ENCODE measurements at regions not wholly inside any gene's neighbourhood (a gene's known extent, or its start where the extent isn't known, plus 50 kb on each side); places are given as distances from the start of the nearest gene placed in this dataset.

DNA sequence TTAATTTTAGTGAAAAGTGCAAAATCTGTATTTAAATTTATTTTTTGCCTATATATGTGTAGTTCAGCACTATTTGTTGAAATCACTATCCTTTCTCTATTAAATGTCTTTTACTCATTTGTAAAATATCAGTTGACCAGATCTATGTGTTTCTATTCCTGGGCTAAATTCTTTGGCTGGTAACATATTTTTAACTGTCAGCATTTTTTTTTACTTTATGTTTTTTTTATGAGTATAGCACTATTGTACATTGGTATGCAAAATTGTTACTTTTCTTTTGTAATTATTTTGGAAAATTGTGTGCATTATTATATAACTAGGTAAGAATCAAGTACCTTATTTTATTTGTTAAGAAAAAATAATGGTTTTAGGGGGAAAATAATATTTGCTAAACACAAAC lies 582.8 kb upstream of the ADGRB3 start:
- CTCF ChIA-PET, result no interaction called here
- no peak overlapping the region for H3K4me3 ChIP-seq (ENCODE audit: low read depth, low read length)
- H3K4me1 ChIP-seq (ENCODE audit: control insufficient read depth, insufficient read depth, low read length), result no peaks in the 10 kb centered on the region
- no peaks in the 10 kb centered on the region for H3K36me3 ChIP-seq (ENCODE audit: control insufficient read depth in 2 of 2, insufficient read depth in 1 of 2, low read length in 2 of 2)
- no peak overlapping the region for H3K27ac ChIP-seq (ENCODE audit: extremely low read depth, low read depth, low read length)
- POLR2A ChIA-PET, result no interaction called here
- H3K9me3 ChIP-seq (ENCODE audit: control insufficient read depth, insufficient read depth, low read depth, low read length), result no peaks in the 10 kb centered on the region
- TF ChIP-seq, protein P1, sequence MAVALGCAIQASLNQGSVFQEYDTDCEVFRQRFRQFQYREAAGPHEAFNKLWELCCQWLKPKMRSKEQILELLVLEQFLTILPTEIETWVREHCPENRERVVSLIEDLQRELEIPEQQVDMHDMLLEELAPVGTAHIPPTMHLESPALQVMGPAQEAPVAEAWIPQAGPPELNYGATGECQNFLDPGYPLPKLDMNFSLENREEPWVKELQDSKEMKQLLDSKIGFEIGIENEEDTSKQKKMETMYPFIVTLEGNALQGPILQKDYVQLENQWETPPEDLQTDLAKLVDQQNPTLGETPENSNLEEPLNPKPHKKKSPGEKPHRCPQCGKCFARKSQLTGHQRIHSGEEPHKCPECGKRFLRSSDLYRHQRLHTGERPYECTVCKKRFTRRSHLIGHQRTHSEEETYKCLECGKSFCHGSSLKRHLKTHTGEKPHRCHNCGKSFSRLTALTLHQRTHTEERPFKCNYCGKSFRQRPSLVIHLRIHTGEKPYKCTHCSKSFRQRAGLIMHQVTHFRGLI (tag by site-specific recombination; IDR thresholded peaks at IDR 0.05), result no peak
- TF ChIP-seq, protein P2, sequence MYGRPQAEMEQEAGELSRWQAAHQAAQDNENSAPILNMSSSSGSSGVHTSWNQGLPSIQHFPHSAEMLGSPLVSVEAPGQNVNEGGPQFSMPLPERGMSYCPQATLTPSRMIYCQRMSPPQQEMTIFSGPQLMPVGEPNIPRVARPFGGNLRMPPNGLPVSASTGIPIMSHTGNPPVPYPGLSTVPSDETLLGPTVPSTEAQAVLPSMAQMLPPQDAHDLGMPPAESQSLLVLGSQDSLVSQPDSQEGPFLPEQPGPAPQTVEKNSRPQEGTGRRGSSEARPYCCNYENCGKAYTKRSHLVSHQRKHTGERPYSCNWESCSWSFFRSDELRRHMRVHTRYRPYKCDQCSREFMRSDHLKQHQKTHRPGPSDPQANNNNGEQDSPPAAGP (tag by site-specific recombination; IDR thresholded peaks at IDR 0.05), result no peak
- no peak for TF ChIP-seq ZIC2 (tag by site-specific recombination; IDR thresholded peaks at IDR 0.05)
- TF ChIP-seq BCL11B (tag by site-specific recombination; IDR thresholded peaks at IDR 0.05; ENCODE audit: low read depth), result no peak
- no peak for TF ChIP-seq ZNF391 (tag by site-specific recombination; IDR thresholded peaks at IDR 0.05; ENCODE audit: borderline replicate concordance, low read depth)
- TF ChIP-seq, protein P3, sequence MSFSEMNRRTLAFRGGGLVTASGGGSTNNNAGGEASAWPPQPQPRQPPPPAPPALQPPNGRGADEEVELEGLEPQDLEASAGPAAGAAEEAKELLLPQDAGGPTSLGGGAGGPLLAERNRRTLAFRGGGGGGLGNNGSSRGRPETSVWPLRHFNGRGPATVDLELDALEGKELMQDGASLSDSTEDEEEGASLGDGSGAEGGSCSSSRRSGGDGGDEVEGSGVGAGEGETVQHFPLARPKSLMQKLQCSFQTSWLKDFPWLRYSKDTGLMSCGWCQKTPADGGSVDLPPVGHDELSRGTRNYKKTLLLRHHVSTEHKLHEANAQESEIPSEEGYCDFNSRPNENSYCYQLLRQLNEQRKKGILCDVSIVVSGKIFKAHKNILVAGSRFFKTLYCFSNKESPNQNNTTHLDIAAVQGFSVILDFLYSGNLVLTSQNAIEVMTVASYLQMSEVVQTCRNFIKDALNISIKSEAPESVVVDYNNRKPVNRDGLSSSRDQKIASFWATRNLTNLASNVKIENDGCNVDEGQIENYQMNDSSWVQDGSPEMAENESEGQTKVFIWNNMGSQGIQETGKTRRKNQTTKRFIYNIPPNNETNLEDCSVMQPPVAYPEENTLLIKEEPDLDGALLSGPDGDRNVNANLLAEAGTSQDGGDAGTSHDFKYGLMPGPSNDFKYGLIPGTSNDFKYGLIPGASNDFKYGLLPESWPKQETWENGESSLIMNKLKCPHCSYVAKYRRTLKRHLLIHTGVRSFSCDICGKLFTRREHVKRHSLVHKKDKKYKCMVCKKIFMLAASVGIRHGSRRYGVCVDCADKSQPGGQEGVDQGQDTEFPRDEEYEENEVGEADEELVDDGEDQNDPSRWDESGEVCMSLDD (tag by site-specific recombination; IDR thresholded peaks at IDR 0.05), result no peak

DNA sequence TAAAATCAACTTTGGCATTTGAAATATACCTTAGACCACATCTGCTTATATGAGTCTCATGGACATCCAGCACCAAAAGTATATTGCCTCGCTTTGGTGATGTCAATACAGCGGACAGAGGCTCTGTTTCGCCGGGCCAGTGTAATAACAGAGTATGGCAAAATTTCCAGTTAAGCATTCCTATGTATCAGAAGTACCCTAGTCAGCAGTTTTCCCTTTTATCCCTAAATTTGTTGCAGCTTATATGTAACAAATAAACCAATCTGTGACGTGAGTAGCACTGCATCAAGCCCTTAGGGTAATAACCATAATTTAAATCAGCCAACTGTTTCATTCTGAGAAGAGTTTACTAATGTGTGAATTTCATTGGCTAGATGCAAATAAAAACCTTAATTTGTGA lies 585.5 kb upstream of the ADGRB3 start:
- TF ChIP-seq, protein P4, sequence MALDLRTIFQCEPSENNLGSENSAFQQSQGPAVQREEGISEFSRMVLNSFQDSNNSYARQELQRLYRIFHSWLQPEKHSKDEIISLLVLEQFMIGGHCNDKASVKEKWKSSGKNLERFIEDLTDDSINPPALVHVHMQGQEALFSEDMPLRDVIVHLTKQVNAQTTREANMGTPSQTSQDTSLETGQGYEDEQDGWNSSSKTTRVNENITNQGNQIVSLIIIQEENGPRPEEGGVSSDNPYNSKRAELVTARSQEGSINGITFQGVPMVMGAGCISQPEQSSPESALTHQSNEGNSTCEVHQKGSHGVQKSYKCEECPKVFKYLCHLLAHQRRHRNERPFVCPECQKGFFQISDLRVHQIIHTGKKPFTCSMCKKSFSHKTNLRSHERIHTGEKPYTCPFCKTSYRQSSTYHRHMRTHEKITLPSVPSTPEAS (tag by site-specific recombination; IDR thresholded peaks at IDR 0.05), result no peak
- TF ChIP-seq, protein P5, sequence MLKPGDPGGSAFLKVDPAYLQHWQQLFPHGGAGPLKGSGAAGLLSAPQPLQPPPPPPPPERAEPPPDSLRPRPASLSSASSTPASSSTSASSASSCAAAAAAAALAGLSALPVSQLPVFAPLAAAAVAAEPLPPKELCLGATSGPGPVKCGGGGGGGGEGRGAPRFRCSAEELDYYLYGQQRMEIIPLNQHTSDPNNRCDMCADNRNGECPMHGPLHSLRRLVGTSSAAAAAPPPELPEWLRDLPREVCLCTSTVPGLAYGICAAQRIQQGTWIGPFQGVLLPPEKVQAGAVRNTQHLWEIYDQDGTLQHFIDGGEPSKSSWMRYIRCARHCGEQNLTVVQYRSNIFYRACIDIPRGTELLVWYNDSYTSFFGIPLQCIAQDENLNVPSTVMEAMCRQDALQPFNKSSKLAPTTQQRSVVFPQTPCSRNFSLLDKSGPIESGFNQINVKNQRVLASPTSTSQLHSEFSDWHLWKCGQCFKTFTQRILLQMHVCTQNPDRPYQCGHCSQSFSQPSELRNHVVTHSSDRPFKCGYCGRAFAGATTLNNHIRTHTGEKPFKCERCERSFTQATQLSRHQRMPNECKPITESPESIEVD (tag by site-specific recombination; IDR thresholded peaks at IDR 0.05), result no peak
- TF ChIP-seq ZNF596 (tag by site-specific recombination; IDR thresholded peaks at IDR 0.05) (no peak), ZNF248 (tag by site-specific recombination; IDR thresholded peaks at IDR 0.05) (no peak), WT1 (tag by site-specific recombination; IDR thresholded peaks at IDR 0.05) (no peak), ZNF548 (tag by site-specific recombination; IDR thresholded peaks at IDR 0.05) (no peak), YY2 (tag by site-specific recombination; IDR thresholded peaks at IDR 0.05) (no peak), ZNF621 (tag by site-specific recombination; IDR thresholded peaks at IDR 0.05) (no peak), OVOL3 (tag by site-specific recombination; IDR thresholded peaks at IDR 0.05) (no peak), ZNF354C (tag by site-specific recombination; IDR thresholded peaks at IDR 0.05; ENCODE audit: borderline replicate concordance, low read depth) (no peak), KLF1 (tag by site-specific recombination; IDR thresholded peaks at IDR 0.05) (no peak), ZBTB21 (tag by site-specific recombination; IDR thresholded peaks at IDR 0.05) (no peak), ZNF510 (tag by site-specific recombination; IDR thresholded peaks at IDR 0.05; ENCODE audit: insufficient replicate concordance) (no peak), ZNF114 (tag by site-specific recombination; IDR thresholded peaks at IDR 0.05) (no peak), ZNF184 (tag by site-specific recombination; IDR thresholded peaks at IDR 0.05) (no peak)
- Histone ChIP-seq H3K27ac (ENCODE audit: extremely low read depth, low read depth, low read length) (no peak overlapping the region), H3K9me3 (ENCODE audit: control insufficient read depth, insufficient read depth, low read depth, low read length) (no peaks in the 10 kb centered on the region), H3K36me3 (ENCODE audit: control insufficient read depth in 2 of 2, insufficient read depth in 1 of 2, low read length in 2 of 2) (no peaks in the 10 kb centered on the region), H3K4me1 (ENCODE audit: control insufficient read depth, insufficient read depth, low read length) (no peaks in the 10 kb centered on the region), H3K4me3 (ENCODE audit: low read depth, low read length) (no peak overlapping the region)
- POLR2A ChIA-PET, result no interaction called here
- CTCF ChIA-PET, result no interaction called here

Data from HEK293 (cell line).